H1 (cell line): ENCODE measurements at regions not wholly inside any gene's neighbourhood (a gene's known extent, or its start where the extent isn't known, plus 50 kb on each side); places are given as distances from the start of the nearest gene placed in this dataset.

Experiments
- CTCF ChIA-PET: fragments of 300-600 bp; sonication (Branson Sonifier 250); formaldehyde crosslinking; loops from one replicate; lab custom pipeline; 2021; ENCODE audit not compliant: partially characterized antibody; lab: Charles Lee
- POLR2A ChIA-PET: fragments of 300-600 bp; sonication (Branson Sonifier 250); formaldehyde crosslinking; loops from one replicate; lab custom pipeline; 2021; ENCODE audit warnings: inconsistent platforms; ENCODE audit not compliant: partially characterized antibody; lab: Charles Lee
- DNase-seq, 2 experiments: peaks; one replicate each; pipeline versions ENCODE4 v3.0.0 to v3.0.0-alpha.2; 2010 to 2022; ENCODE audit warnings: low spot score in 2 of 2, low read depth in 1 of 2, mixed read lengths in 1 of 2
- FAIRE-seq: peaks from 2 replicates; lab custom pipeline; 2011; peaks lifted over from hg19 to GRCh38; lab: Jason Lieb, UNC
- H2AFZ ChIP-seq: 2 replicates; pipeline ENCODE4 v1.8.1; 2012; ENCODE audit warnings: low read length, inconsistent platforms
- H2AK5ac ChIP-seq: 2 replicates; pipeline ENCODE4 v1.6.1; 2013; ENCODE audit warnings: low read depth, low read length
- H2BK120ac ChIP-seq: replicated peaks from 2 replicates; pipeline ENCODE3; 2013; ENCODE audit warnings: low read depth, low read length, inconsistent platforms
- H2BK12ac ChIP-seq: 2 replicates; pipeline ENCODE4 v1.6.1; 2013; ENCODE audit warnings: low read depth, low read length
- H2BK15ac ChIP-seq: 2 replicates; pipeline ENCODE4 v1.6.1; 2013; ENCODE audit warnings: low read length
- H2BK20ac ChIP-seq: 2 replicates; pipeline ENCODE4 v1.6.1; 2013; ENCODE audit warnings: low read length
- H2BK5ac ChIP-seq: 2 replicates; pipeline ENCODE4 v1.6.1; 2013; ENCODE audit warnings: low read depth, low read length
- H3K14ac ChIP-seq: 2 replicates; pipeline ENCODE4 v1.6.1; 2013; ENCODE audit warnings: inconsistent platforms; ENCODE audit not compliant: insufficient read length
- H3K18ac ChIP-seq: 2 replicates; pipeline ENCODE4 v1.6.1; 2013; ENCODE audit warnings: low read length; ENCODE audit errors: extremely low read depth
- H3K23ac ChIP-seq: 2 replicates; pipeline ENCODE4 v1.6.1; 2013; ENCODE audit warnings: inconsistent platforms; ENCODE audit not compliant: insufficient read length
- H3K23me2 ChIP-seq: 2 replicates; pipeline ENCODE4 v1.6.1; 2013; ENCODE audit warnings: low read depth, low read length
- H3K27ac ChIP-seq: 2 replicates; pipeline ENCODE4 v1.6.1; 2011; ENCODE audit warnings: low read depth, low read length, inconsistent platforms
- H3K27me3 ChIP-seq, 4 experiments: replicated peaks in 1 of 4; 1 replicate in 1 of 4; 2 replicates in 3 of 4; pipeline versions ENCODE4 v1.6.1 to v1.8.1; 2011 to 2013; ENCODE audit warnings: low read length in 3 of 4, mild to moderate bottlenecking in 3 of 4, inconsistent platforms in 2 of 4, mixed read lengths in 2 of 4, moderate library complexity in 1 of 4; ENCODE audit not compliant: control insufficient read depth in 3 of 4, insufficient read depth in 3 of 4; ENCODE audit errors: extremely low read depth in 1 of 4
- H3K36me3 ChIP-seq, 4 experiments: 2 replicates each; pipeline versions ENCODE4 v1.6.1 to v1.8.1; 2011 to 2013; ENCODE audit warnings: mild to moderate bottlenecking in 4 of 4, low read length in 3 of 4, moderate library complexity in 2 of 4, control low read depth in 1 of 4, inconsistent platforms in 1 of 4; ENCODE audit not compliant: insufficient read depth in 4 of 4, control insufficient read depth in 2 of 4
- H3K4ac ChIP-seq: replicated peaks from 2 replicates; pipeline ENCODE3; 2013; ENCODE audit warnings: low read length, low read depth, mixed read lengths, inconsistent platforms; ENCODE audit not compliant: insufficient read length
- H3K4me1 ChIP-seq, 4 experiments: replicated peaks in 1 of 4; 1 replicate in 1 of 4; 2 replicates in 3 of 4; pipeline versions ENCODE4 v1.6.1 to v1.8.1; 2011 to 2013; ENCODE audit warnings: low read length in 3 of 4, inconsistent platforms in 2 of 4, mixed read lengths in 1 of 4; ENCODE audit not compliant: insufficient read depth in 4 of 4, control insufficient read depth in 3 of 4
- H3K4me2 ChIP-seq, 2 experiments: 2 replicates each; pipeline versions ENCODE4 v1.6.1 to v1.8.1; 2011 to 2013; ENCODE audit warnings: low read depth in 2 of 2, low read length in 2 of 2, control low read depth in 1 of 2, inconsistent platforms in 1 of 2, mild to moderate bottlenecking in 1 of 2; ENCODE audit not compliant: insufficient read depth in 1 of 2
- H3K4me3 ChIP-seq, 4 experiments: fragments of 200-600, 300-600 bp in 1 of 4; sonication (generic), shearing (Covaris generic), sonication (Bioruptor Twin) in 1 of 4; 2 replicates each; pipeline versions ENCODE4 v1.5.1 to v1.8.1; 2011 to 2016; ENCODE audit warnings: low read length in 4 of 4, low read depth in 3 of 4, control low read depth in 2 of 4, inconsistent platforms in 2 of 4, mild to moderate bottlenecking in 2 of 4, mixed read lengths in 1 of 4, moderate library complexity in 1 of 4; ENCODE audit not compliant: insufficient read depth in 2 of 4; ENCODE audit errors: extremely low read depth in 1 of 4
- H3K56ac ChIP-seq: replicated peaks from 2 replicates; pipeline ENCODE3; 2013; ENCODE audit warnings: low read depth, mild to moderate bottlenecking, mixed read lengths, low read length, inconsistent platforms; ENCODE audit not compliant: insufficient read length
- H3K79me1 ChIP-seq: 2 replicates; pipeline ENCODE4 v1.6.1; 2013; ENCODE audit warnings: low read depth, low read length, control low read depth
- H3K79me2 ChIP-seq, 2 experiments: 2 replicates each; pipeline versions ENCODE4 v1.6.1 to v1.8.1; 2012 to 2013; ENCODE audit warnings: low read length in 2 of 2, mild to moderate bottlenecking in 2 of 2, inconsistent platforms in 1 of 2; ENCODE audit not compliant: insufficient read depth in 2 of 2, control insufficient read depth in 1 of 2
- H3K9ac ChIP-seq, 4 experiments: replicated peaks in 1 of 4; 1 replicate in 1 of 4; 2 replicates in 3 of 4; pipeline versions ENCODE4 v1.6.1 to v1.8.1; 2011 to 2013; ENCODE audit warnings: low read depth in 3 of 4, low read length in 3 of 4, control low read depth in 2 of 4, mild to moderate bottlenecking in 2 of 4, moderate library complexity in 2 of 4, inconsistent platforms in 1 of 4; ENCODE audit errors: extremely low read depth in 1 of 4
- H3K9me3 ChIP-seq, 2 experiments: 2 replicates each; pipeline versions ENCODE4 v1.6.1 to v1.8.1; 2012 to 2013; ENCODE audit warnings: mild to moderate bottlenecking in 2 of 2, moderate library complexity in 2 of 2, control low read depth in 1 of 2, inconsistent platforms in 1 of 2, low read depth in 1 of 2, low read length in 1 of 2, mixed read lengths in 1 of 2; ENCODE audit not compliant: insufficient read depth in 2 of 2
- H4K20me1 ChIP-seq, 2 experiments: replicated peaks in 1 of 2; 2 replicates each; pipeline versions ENCODE3 to v1.8.1; 2011 to 2013; ENCODE audit warnings: inconsistent platforms in 2 of 2, low read length in 2 of 2, mild to moderate bottlenecking in 1 of 2; ENCODE audit not compliant: insufficient read depth in 2 of 2, control insufficient read depth in 1 of 2
- H4K5ac ChIP-seq: 2 replicates; pipeline ENCODE4 v1.6.1; 2013; ENCODE audit warnings: low read length, low read depth, mixed read lengths, inconsistent platforms; ENCODE audit not compliant: insufficient read length
- H4K8ac ChIP-seq: 2 replicates; pipeline ENCODE4 v1.8.0; 2013; ENCODE audit warnings: mild to moderate bottlenecking, moderate library complexity, low read length, inconsistent platforms; ENCODE audit not compliant: insufficient read depth; ENCODE audit errors: extremely low read depth
- H4K91ac ChIP-seq: replicated peaks from 2 replicates; pipeline ENCODE3; 2013; ENCODE audit warnings: low read length, mixed read lengths, inconsistent platforms; ENCODE audit not compliant: insufficient read length
- SP2 ChIP-seq: IDR thresholded peaks from 2 replicates; pipeline ENCODE4 v1.6.1; 2012; ENCODE audit warnings: mild to moderate bottlenecking, low read length, inconsistent platforms
- WGBS, 2 experiments: shearing (Covaris generic) in 1 of 2; methylation state at CpG; one replicate each; pipeline versions ENCODE4 v1.1.6 to v1.1.7; 2013 to 2015; ENCODE audit warnings: low lambda C conversion rate in 2 of 2, mixed read lengths in 2 of 2, inconsistent platforms in 1 of 2, low coverage in 1 of 2, missing lambda C conversion rate in 1 of 2; ENCODE audit not compliant: insufficient replicate concordance in 2 of 2, insufficient coverage in 1 of 2, insufficient read length in 1 of 2; ENCODE audit errors: extremely low coverage in 1 of 2, missing lambda C conversion rate in 1 of 2; 5-methylcytosine and 5-hydroxymethylcytosine counted together

- DNase-seq, result no peak
- no peak overlapping the region for H2AFZ ChIP-seq
- H2AK5ac ChIP-seq, result no peak overlapping the region
- H2BK12ac ChIP-seq, result no peak overlapping the region
- no peak overlapping the region for H2BK20ac ChIP-seq
- no peak overlapping the region for H3K27ac ChIP-seq
- H3K4me2 ChIP-seq, result no peak overlapping the region
- H3K4me1 ChIP-seq, result 0 out of 7 replicates have a peak, but pooled peaks cover 0 to 2% (median 0%) of the 10 kb centered on the region in 4 experiments
- H3K4me3 ChIP-seq, result no peak overlapping the region
- no peak overlapping the region for H4K91ac ChIP-seq
- no peaks in the 10 kb centered on the region for H4K20me1 ChIP-seq
- no peak overlapping the region for H3K18ac ChIP-seq
- WGBS, 2 experiments, result 92% methylated on average over 2 of the region's 2 CpGs; no CpG with 5 or more reads in 1 of the 2 experiments
- H3K79me2 ChIP-seq, result no peaks in the 10 kb centered on the region
- CTCF ChIA-PET, result no interaction called here
- no peaks in the 10 kb centered on the region for H3K27me3 ChIP-seq
- POLR2A ChIA-PET, result no interaction called here
- H3K9ac ChIP-seq, result no peak overlapping the region
- H3K9me3 ChIP-seq, result no peaks in the 10 kb centered on the region
- no peak overlapping the region for H2BK5ac ChIP-seq
- H3K4ac ChIP-seq, result no peak overlapping the region
- no peak overlapping the region for H3K56ac ChIP-seq
- no peak overlapping the region for H2BK120ac ChIP-seq
- H3K23ac ChIP-seq, result no peak overlapping the region
- no peak overlapping the region for H3K14ac ChIP-seq
- no peaks in the 10 kb centered on the region for H3K36me3 ChIP-seq
- TF ChIP-seq SP2, result no peak
- no peak for FAIRE-seq
- H2BK15ac ChIP-seq, result no peak overlapping the region
- no peak overlapping the region for H4K8ac ChIP-seq
- H4K5ac ChIP-seq, result no peak overlapping the region
- H3K79me1 ChIP-seq, result no peaks in the 10 kb centered on the region
- H3K23me2 ChIP-seq, result no peaks in the 10 kb centered on the region
Observed at GRCh38 chr9:117875886-117876285, 171.7 kb downstream of the TLR4 start.
